WERI-Rb-1 (cell line): ENCODE measurements at regions not wholly inside any gene's neighbourhood (a gene's known extent, or its start where the extent isn't known, plus 50 kb on each side); places are given as distances from the start of the nearest gene placed in this dataset.

Source experiments
- DNase-seq: peaks from one replicate; pipeline ENCODE4 v3.0.0-alpha.2; 2020
- H3K27ac ChIP-seq: fragments of 250-450 bp; sonication (Bioruptor Pico); 2 replicates; pipeline ENCODE4 v1.5.1; 2020; ENCODE audit warnings: mild to moderate bottlenecking, moderate library complexity
- H3K27me3 ChIP-seq: fragments of 250-450 bp; sonication (Bioruptor Pico); 2 replicates; pipeline ENCODE4 v1.5.1; 2021; ENCODE audit warnings: mild to moderate bottlenecking, low read depth, moderate library complexity; ENCODE audit not compliant: insufficient read depth, severe bottlenecking
- H3K36me3 ChIP-seq: fragments of 250-450 bp; sonication (Bioruptor Pico); 2 replicates; pipeline ENCODE4 v1.5.1; 2020; ENCODE audit warnings: mild to moderate bottlenecking, moderate library complexity
- H3K4me3 ChIP-seq: 2 replicates; pipeline ENCODE4 v1.5.1; 2011; ENCODE audit warnings: low read depth, mild to moderate bottlenecking, control low read depth, low read length
- H3K9me3 ChIP-seq: fragments of 250-450 bp; sonication (Bioruptor Pico); 2 replicates; pipeline ENCODE4 v1.5.1; 2021; ENCODE audit warnings: mild to moderate bottlenecking, moderate library complexity; ENCODE audit not compliant: severe bottlenecking
- TF ChIP-seq, protein P1 (sequence below): IDR thresholded peaks from 2 replicates; pipeline ENCODE4 v1.5.1; 2011; ENCODE audit warnings: low read depth, mild to moderate bottlenecking, control low read depth, inconsistent platforms, low read length

DNA sequence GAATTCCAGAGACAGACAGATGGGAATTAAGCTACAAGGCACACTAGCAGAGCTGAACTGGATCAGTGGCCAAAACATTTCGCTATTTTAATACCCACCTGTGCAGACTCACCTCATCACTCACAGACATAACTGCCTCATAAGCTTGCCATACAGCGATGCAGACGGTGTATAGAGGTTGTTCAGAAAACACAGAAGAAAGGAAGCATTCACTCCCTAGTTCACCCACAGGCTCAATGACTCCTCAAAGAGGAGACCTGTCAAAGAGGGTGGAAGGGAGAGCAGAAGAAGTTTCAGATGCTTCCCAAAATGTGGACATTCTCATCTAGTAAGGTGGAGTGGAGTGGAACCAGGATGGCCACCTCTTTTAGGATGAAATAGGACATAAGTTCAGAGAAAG lies 81.7 kb upstream of the SPHKAP start:
- DNase-seq: no peak
- Histone ChIP-seq H3K27me3 (peaks cover 4% of the 10 kb centered on the region), H3K36me3 (no peaks in the 10 kb centered on the region), H3K27ac (no peak overlapping the region), H3K4me3 (no peak overlapping the region), H3K9me3 (no peaks in the 10 kb centered on the region)
- TF ChIP-seq, protein P1, sequence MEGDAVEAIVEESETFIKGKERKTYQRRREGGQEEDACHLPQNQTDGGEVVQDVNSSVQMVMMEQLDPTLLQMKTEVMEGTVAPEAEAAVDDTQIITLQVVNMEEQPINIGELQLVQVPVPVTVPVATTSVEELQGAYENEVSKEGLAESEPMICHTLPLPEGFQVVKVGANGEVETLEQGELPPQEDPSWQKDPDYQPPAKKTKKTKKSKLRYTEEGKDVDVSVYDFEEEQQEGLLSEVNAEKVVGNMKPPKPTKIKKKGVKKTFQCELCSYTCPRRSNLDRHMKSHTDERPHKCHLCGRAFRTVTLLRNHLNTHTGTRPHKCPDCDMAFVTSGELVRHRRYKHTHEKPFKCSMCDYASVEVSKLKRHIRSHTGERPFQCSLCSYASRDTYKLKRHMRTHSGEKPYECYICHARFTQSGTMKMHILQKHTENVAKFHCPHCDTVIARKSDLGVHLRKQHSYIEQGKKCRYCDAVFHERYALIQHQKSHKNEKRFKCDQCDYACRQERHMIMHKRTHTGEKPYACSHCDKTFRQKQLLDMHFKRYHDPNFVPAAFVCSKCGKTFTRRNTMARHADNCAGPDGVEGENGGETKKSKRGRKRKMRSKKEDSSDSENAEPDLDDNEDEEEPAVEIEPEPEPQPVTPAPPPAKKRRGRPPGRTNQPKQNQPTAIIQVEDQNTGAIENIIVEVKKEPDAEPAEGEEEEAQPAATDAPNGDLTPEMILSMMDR: no peak

DNA sequence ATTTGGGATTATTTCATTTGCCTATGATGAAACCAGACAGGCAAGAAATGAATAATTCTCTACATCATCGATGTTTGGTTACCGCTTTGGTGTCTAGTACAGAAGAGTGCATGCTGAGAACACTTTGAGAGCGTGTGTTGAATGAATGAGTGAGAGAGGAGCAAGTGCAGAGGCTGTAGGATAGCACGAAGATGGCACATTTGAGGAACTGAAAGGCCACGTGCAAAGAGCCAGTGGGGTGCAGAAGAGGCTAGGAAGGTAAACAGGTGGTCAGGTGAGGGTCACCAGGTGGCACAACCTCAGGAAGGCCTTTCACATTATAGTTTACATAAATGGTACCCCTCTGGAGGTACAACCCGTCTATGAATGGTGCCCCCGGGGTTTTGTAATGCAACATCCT lies 80.1 kb upstream of the SPHKAP start:
- TF ChIP-seq, protein P1: no peak

DNA sequence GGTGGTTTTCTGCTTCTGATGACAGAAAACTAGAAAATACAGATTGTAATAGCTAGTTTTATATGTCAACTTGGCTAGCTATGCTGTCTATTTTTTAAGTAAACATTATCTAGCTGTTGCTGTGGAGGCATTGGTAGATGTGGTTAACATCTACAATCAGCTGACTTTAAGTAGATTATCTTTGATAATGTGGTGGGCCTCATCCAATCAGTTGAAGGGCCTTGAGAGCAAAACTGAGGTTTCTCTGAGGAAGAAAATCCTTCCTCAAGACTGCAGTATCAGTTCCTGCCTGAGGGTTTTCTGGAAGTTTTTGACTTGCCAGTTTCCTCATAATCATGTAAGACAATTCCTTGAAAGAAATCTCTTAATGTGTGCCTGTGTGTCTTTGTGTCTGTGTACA lies 75.9 kb upstream of the SPHKAP start:
- no peak overlapping the region for H3K27ac ChIP-seq
- H3K36me3 ChIP-seq: no peaks in the 10 kb centered on the region
- peaks cover 4% of the 10 kb centered on the region for H3K27me3 ChIP-seq
- TF ChIP-seq, protein P1: no peak
- DNase-seq: no peak
- H3K4me3 ChIP-seq: no peak overlapping the region
- H3K9me3 ChIP-seq: no peaks in the 10 kb centered on the region

More for the DNA sequence above, 80.1 kb upstream of the SPHKAP start:
- no peak for DNase-seq
- no peaks in the 10 kb centered on the region for H3K9me3 ChIP-seq
- H3K4me3 ChIP-seq: no peak overlapping the region
- H3K36me3 ChIP-seq: no peaks in the 10 kb centered on the region
- no peak overlapping the region for H3K27ac ChIP-seq
- peaks cover 4% of the 10 kb centered on the region for H3K27me3 ChIP-seq

DNA sequence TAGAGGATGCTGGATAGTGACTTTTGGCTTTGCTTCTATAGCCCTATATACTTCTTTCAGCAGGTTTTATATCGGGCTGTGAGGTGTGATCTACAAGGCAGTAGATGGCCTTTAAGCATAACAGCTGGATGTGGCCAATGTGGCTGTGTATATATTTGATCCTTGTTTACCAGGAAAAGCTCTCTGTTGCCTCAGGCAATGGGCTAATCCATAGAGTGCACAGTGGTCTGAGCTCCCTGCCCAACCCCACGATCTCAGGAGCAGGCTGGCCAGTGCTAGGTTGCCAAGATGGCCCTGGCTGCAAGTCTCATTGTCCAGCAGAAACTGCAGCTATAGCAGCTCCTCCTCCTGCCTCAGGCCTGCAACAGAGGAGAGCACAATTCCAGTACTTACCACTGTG lies 72.3 kb upstream of the SPHKAP start:
- Histone ChIP-seq H3K27ac (no peak overlapping the region), H3K4me3 (no peak overlapping the region), H3K36me3 (no peaks in the 10 kb centered on the region), H3K27me3 (no peaks in the 10 kb centered on the region), H3K9me3 (no peaks in the 10 kb centered on the region)
- TF ChIP-seq, protein P1: no peak
- DNase-seq: no peak

DNA sequence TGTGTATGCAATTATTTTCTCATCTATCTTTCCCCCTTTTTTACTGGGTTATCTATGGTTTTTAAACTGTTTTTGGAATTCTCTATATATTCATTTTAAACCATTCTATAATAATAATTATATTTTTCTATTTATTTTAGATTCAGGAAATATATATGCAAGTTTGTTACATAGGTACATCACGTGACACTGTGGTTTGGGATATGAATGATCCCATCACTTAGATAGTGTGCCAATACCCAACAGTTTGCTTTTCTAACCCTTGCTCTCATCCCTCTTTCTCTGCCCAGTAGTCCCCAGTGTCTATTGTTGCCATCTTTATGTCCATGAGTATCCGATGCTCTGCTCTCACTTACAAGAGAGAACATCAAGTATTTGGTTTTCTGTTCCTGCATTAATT lies 65.8 kb upstream of the SPHKAP start:
- TF ChIP-seq, protein P1: no peak
- H3K4me3 ChIP-seq: no peak overlapping the region
- H3K27ac ChIP-seq: no peak overlapping the region
- peaks cover 7% of the 10 kb centered on the region for H3K27me3 ChIP-seq
- no peaks in the 10 kb centered on the region for H3K36me3 ChIP-seq
- no peak for DNase-seq
- no peaks in the 10 kb centered on the region for H3K9me3 ChIP-seq

DNA sequence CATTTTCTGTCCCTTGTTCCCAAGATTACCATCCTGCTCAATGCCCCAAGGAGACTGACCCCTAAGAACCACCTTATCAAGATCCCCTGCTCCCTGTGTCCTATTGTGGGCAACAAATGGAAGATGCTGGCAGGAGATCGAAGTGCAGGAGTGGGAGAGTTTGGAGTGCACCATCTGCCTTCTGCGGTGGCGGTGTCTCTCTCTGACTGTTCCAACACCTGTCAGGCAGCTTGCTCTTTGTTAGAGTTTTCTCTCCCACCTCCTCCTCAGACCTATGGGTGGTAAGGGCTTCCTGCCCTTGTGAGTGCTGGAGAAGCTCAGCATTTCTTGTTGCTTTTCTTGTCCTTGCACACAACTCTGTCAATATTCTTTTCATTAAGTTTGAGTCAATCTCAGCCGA lies 64.1 kb upstream of the SPHKAP start:
- no peak for DNase-seq
- Histone ChIP-seq H3K9me3 (no peaks in the 10 kb centered on the region), H3K27ac (no peak overlapping the region), H3K27me3 (peaks cover 10% of the 10 kb centered on the region), H3K36me3 (no peaks in the 10 kb centered on the region), H3K4me3 (no peak overlapping the region)
- TF ChIP-seq, protein P1: no peak
